ENCODE measurements at regions not wholly inside any gene's neighbourhood (a gene's known extent, or its start where the extent isn't known, plus 50 kb on each side); places are given as distances from the start of the nearest gene placed in this dataset.

DNA sequence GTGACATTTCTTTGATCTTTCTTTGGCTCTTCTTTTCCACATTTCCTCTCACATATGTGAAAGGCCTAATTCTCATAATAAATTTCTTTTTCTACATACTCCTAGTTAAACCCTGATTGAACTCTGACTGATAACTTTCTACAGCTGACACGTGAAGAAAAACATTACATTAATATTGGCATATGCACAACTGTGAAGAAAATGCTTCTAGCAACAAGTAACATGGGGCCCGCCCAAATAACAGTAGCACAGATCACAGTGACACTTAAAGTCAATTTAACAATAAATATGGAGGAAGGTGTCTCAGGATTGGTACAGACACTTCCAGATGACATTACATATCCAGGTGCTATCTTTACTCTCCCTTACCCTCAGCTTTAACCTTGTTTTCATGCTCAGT is 317.6 kb upstream of the ZNF385D start:
- no peak for TF ChIP-seq TSHZ2 (CRISPR knock-in tag; IDR thresholded peaks at IDR 0.05)
- no peak for TF ChIP-seq ZFP30 (CRISPR knock-in tag; IDR thresholded peaks at IDR 0.05)
- no peak for TF ChIP-seq PPARA (CRISPR knock-in tag; IDR thresholded peaks at IDR 0.05; ENCODE audit: borderline replicate concordance)
- no peak for TF ChIP-seq ESRRG (CRISPR knock-in tag; IDR thresholded peaks at IDR 0.05)
- no peak for TF ChIP-seq ZNF8 (CRISPR knock-in tag; IDR thresholded peaks at IDR 0.05)
- no peak for TF ChIP-seq ISL1 (CRISPR knock-in tag; IDR thresholded peaks at IDR 0.05)
- TF ChIP-seq ARNTL (CRISPR knock-in tag; IDR thresholded peaks at IDR 0.05; ENCODE audit: borderline replicate concordance, low read depth): no peak
- TF ChIP-seq, protein P1, sequence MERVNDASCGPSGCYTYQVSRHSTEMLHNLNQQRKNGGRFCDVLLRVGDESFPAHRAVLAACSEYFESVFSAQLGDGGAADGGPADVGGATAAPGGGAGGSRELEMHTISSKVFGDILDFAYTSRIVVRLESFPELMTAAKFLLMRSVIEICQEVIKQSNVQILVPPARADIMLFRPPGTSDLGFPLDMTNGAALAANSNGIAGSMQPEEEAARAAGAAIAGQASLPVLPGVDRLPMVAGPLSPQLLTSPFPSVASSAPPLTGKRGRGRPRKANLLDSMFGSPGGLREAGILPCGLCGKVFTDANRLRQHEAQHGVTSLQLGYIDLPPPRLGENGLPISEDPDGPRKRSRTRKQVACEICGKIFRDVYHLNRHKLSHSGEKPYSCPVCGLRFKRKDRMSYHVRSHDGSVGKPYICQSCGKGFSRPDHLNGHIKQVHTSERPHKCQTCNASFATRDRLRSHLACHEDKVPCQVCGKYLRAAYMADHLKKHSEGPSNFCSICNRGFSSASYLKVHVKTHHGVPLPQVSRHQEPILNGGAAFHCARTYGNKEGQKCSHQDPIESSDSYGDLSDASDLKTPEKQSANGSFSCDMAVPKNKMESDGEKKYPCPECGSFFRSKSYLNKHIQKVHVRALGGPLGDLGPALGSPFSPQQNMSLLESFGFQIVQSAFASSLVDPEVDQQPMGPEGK (CRISPR knock-in tag; IDR thresholded peaks at IDR 0.05; ENCODE audit: borderline replicate concordance): no peak
- no peak for TF ChIP-seq SNAI2 (CRISPR knock-in tag; IDR thresholded peaks at IDR 0.05)
- TF ChIP-seq, protein P2, sequence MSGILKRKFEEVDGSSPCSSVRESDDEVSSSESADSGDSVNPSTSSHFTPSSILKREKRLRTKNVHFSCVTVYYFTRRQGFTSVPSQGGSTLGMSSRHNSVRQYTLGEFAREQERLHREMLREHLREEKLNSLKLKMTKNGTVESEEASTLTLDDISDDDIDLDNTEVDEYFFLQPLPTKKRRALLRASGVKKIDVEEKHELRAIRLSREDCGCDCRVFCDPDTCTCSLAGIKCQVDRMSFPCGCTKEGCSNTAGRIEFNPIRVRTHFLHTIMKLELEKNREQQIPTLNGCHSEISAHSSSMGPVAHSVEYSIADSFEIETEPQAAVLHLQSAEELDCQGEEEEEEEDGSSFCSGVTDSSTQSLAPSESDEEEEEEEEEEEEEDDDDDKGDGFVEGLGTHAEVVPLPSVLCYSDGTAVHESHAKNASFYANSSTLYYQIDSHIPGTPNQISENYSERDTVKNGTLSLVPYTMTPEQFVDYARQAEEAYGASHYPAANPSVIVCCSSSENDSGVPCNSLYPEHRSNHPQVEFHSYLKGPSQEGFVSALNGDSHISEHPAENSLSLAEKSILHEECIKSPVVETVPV (CRISPR knock-in tag; IDR thresholded peaks at IDR 0.05): no peak

Data from SK-N-SH treated with all-trans-retinoic acid at 6 μM for 48 hours (cell line).